Neural progenitor cell (in vitro differentiated cells): ENCODE measurements at regions not wholly inside any gene's neighbourhood (a gene's known extent, or its start where the extent isn't known, plus 50 kb on each side); places are given as distances from the start of the nearest gene placed in this dataset.

Experiments used
- CTCF ChIP-seq: fragments of 200-600 bp; sonication (generic); IDR thresholded peaks from 2 replicates; pipeline ENCODE4 v1.5.1; 2017; ENCODE audit warnings: antibody characterized with exemption, mild to moderate bottlenecking
- EZH2 ChIP-seq: fragments of 200-600 bp; sonication (generic); IDR thresholded peaks from 2 replicates; pipeline ENCODE4 v1.6.1; 2017; ENCODE audit warnings: antibody characterized with exemption, mild to moderate bottlenecking, moderate library complexity
- EZH2phosphoT487 ChIP-seq: fragments of 200-600 bp; sonication (generic); IDR thresholded peaks from 2 replicates; pipeline ENCODE4 v1.6.1; 2017; ENCODE audit warnings: antibody characterized with exemption

- no peak for TF ChIP-seq EZH2phosphoT487
- TF ChIP-seq CTCF: no peak
- no peak for TF ChIP-seq EZH2
These were observed 639.0 kb upstream of the FRG1 start for GRCh38 chr4:189301692-189302091.
